ENCODE measurements at regions not wholly inside any gene's neighbourhood (a gene's known extent, or its start where the extent isn't known, plus 50 kb on each side); places are given as distances from the start of the nearest gene placed in this dataset.

DNA sequence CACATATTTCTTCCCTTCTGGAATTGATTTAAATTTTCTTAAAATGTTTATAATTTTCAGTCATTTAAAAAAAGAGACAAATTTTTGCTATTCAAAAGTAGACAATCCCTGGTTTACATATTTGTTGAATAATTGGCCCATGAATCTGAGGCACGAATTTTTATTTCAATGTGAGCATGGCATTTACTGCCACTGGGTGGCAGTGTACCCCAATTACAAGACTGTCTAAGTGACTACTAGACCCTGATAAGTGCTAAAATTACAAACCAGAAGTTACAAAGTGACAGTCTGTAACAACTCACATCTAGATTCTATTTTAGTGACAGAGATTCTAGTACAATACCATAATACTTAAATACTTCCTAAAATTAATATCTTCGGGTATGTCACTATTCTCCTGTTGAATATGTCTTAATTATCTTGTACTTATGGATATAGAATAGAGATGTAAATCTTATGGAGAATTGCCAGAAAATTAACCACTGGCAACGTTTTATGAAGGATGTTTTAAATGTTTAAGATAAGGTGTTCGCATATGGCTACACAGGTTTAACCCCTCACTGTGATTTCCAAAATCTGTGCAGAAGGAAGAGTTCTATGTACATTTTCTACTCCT, 235.8 kb downstream of the MAP2K4 start:
- Mint-ChIP-seq H3K27me3 (no peaks in the 10 kb centered on the region), H3K9me3 (peaks cover 0 to 8% of the 10 kb centered on the region in 2 donors), H3K4me3 (no peak overlapping the region), H3K4me1 (no peaks in the 10 kb centered on the region), H3K27ac (no peak overlapping the region)
- DNase-seq (peak in 1 of 2 donors; percentile 17), ATAC-seq (no peak)

- no peak overlapping the region for H3K4me3 Mint-ChIP-seq
- no peaks in the 10 kb centered on the region for H3K4me1 Mint-ChIP-seq
- ATAC-seq (no peak), DNase-seq (no peak)
- H3K27ac Mint-ChIP-seq, result no peak overlapping the region
- peaks cover 0 to 8% of the 10 kb centered on the region in 2 donors for H3K9me3 Mint-ChIP-seq
- no peaks in the 10 kb centered on the region for H3K27me3 Mint-ChIP-seq
These were observed 236.5 kb downstream of the MAP2K4 start for GRCh38 chr17:12257176-12257575.

- Mint-ChIP-seq H3K4me3 (no peak overlapping the region), H3K9me3 (peaks cover 0 to 8% of the 10 kb centered on the region in 2 donors), H3K27me3 (no peaks in the 10 kb centered on the region), H3K4me1 (no peaks in the 10 kb centered on the region), H3K27ac (no peak overlapping the region)
- DNase-seq (no peak), ATAC-seq (no peak)
These were observed 240.7 kb downstream of the MAP2K4 start for GRCh38 chr17:12261354-12261753.

DNA sequence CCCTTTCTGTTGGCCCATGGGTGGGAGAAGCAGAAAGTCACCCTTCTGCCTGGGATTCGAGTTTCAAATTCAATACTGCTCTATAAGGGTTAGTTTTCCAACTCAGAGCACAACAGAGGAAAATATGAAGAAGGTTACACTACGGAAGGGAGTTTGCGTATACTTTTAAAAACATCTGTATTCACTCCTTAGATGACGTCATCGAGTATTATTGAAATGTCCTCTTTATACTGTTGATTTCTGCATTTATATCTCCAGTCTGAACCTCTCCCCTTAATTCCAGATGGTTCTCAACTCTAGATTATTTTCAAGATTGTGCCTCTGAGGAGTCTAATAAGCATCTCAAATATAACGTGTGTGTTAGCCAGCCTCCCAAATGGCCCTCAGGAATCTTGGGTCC, 249.1 kb downstream of the MAP2K4 start:
- H3K9me3 Mint-ChIP-seq, result peaks cover 0 to 15% of the 10 kb centered on the region in 2 donors
- H3K27ac Mint-ChIP-seq, result no peak overlapping the region
- no peaks in the 10 kb centered on the region for H3K27me3 Mint-ChIP-seq
- no peaks in the 10 kb centered on the region for H3K4me1 Mint-ChIP-seq
- H3K4me3 Mint-ChIP-seq, result no peak overlapping the region
- no peak for DNase-seq
- no peak for ATAC-seq

DNA sequence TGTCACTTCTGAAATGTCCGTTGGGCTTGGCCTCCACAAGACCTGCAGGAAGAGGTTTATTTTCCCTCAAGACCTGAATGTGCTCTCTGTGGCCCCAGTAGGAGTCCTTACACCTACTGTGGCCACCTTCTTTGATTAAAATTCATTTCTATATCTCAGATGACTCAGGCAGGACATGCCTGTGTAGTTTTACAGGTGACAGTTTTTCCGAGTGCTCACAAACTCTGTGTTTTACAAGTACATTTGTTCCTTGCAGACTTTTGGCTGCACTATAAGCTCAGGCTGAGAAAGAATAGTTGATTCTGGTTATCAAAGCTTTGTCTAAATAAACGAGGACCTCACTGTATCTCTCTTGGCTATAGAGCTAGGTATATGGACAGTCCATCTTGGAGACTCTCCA, 257.1 kb downstream of the MAP2K4 start:
- Mint-ChIP-seq H3K4me3 (no peak overlapping the region), H3K9me3 (peaks cover 2 to 6% of the 10 kb centered on the region in 2 donors), H3K27ac (no peak overlapping the region), H3K4me1 (no peaks in the 10 kb centered on the region), H3K27me3 (no peaks in the 10 kb centered on the region)
- ATAC-seq, result no peak
- DNase-seq, result no peak

- Mint-ChIP-seq H3K4me3 (no peak overlapping the region), H3K27me3 (no peaks in the 10 kb centered on the region), H3K9me3 (peaks cover 0 to 5% of the 10 kb centered on the region in 2 donors), H3K27ac (no peak overlapping the region), H3K4me1 (no peaks in the 10 kb centered on the region)
- ATAC-seq (no peak), DNase-seq (no peak)
These were observed 261.4 kb downstream of the MAP2K4 start for GRCh38 chr17:12282056-12282455.

- Mint-ChIP-seq H3K4me3 (no peak overlapping the region), H3K27ac (no peak overlapping the region), H3K4me1 (no peaks in the 10 kb centered on the region), H3K9me3 (peaks cover 7 to 15% of the 10 kb centered on the region in 2 donors), H3K27me3 (peaks cover 8% of the 10 kb centered on the region)
- ATAC-seq (no peak), DNase-seq (no peak)
These were observed 267.3 kb downstream of the MAP2K4 start for GRCh38 chr17:12287953-12288352.

GRCh38 chr17:12290207-12290606, 269.5 kb downstream of the MAP2K4 start:
- Mint-ChIP-seq H3K27ac (no peak overlapping the region), H3K4me1 (no peaks in the 10 kb centered on the region), H3K9me3 (peaks cover 5 to 15% of the 10 kb centered on the region in 2 donors), H3K4me3 (no peak overlapping the region), H3K27me3 (peaks cover 8% of the 10 kb centered on the region)
- no peak for DNase-seq
- ATAC-seq, result no peak

DNA sequence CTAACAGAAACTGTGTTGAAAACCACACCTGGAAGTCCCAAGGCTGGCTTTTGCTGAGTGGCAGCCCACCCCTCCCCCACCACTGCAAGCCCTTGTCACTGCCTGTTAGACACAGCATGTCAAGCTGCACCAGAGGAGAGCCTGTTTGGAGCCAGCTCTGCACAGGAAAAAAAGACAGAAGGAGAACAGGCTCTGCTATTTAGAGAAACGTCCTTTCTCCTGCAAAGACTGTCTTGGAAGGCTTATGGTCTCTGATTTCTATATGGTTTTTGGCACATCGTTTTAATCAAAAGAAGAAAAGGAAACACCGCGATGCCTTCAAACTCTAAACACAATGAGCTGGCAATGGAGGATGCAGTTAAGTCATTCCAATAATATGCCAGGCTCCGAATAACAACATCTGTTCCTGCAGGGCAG, 275.5 kb downstream of the MAP2K4 start:
- no peaks in the 10 kb centered on the region for H3K4me1 Mint-ChIP-seq
- H3K27me3 Mint-ChIP-seq, result no peaks in the 10 kb centered on the region
- ATAC-seq, result no peak

GRCh38 chr17:12301551-12301950, 280.9 kb downstream of the MAP2K4 start:
- Mint-ChIP-seq H3K4me3 (no peak overlapping the region), H3K27me3 (no peaks in the 10 kb centered on the region), H3K27ac (no peak overlapping the region), H3K9me3 (peaks cover 0 to 11% of the 10 kb centered on the region in 2 donors), H3K4me1 (no peaks in the 10 kb centered on the region)
- ATAC-seq, result no peak
- no peak for DNase-seq

More for the DNA sequence above, 275.5 kb downstream of the MAP2K4 start:
- no peak for DNase-seq
- no peak overlapping the region for H3K27ac Mint-ChIP-seq
- no peaks in the 10 kb centered on the region for H3K9me3 Mint-ChIP-seq
- H3K4me3 Mint-ChIP-seq, result no peak overlapping the region

- no peaks in the 10 kb centered on the region for H3K4me1 Mint-ChIP-seq
These were observed 282.0 kb downstream of the MAP2K4 start for GRCh38 chr17:12302711-12303110.

GRCh38 chr17:12310811-12311210, 290.1 kb downstream of the MAP2K4 start:
- ATAC-seq (no peak), DNase-seq (no peak)
- no peaks in the 10 kb centered on the region for H3K4me1 Mint-ChIP-seq
- no peaks in the 10 kb centered on the region for H3K27me3 Mint-ChIP-seq
- H3K27ac Mint-ChIP-seq, result no peak overlapping the region
- no peak overlapping the region for H3K4me3 Mint-ChIP-seq
- peaks cover 21 to 40% of the 10 kb centered on the region in 2 donors for H3K9me3 Mint-ChIP-seq

More at GRCh38 chr17:12302711-12303110, 282.0 kb downstream of the MAP2K4 start:
- DNase-seq, result no peak
- no peak overlapping the region for H3K4me3 Mint-ChIP-seq
- no peaks in the 10 kb centered on the region for H3K27me3 Mint-ChIP-seq
- no peak for ATAC-seq
- no peak overlapping the region for H3K27ac Mint-ChIP-seq
- H3K9me3 Mint-ChIP-seq, result peaks cover under 1 to 16% of the 10 kb centered on the region in 2 donors

GRCh38 chr17:12312692-12313091, 292.0 kb downstream of the MAP2K4 start:
- H3K27me3 Mint-ChIP-seq, result no peaks in the 10 kb centered on the region
- no peak overlapping the region for H3K27ac Mint-ChIP-seq
- H3K9me3 Mint-ChIP-seq, result peaks cover 20 to 35% of the 10 kb centered on the region in 2 donors
- no peak for ATAC-seq
- H3K4me3 Mint-ChIP-seq, result no peak overlapping the region
- DNase-seq, result no peak
- H3K4me1 Mint-ChIP-seq, result no peaks in the 10 kb centered on the region

DNA sequence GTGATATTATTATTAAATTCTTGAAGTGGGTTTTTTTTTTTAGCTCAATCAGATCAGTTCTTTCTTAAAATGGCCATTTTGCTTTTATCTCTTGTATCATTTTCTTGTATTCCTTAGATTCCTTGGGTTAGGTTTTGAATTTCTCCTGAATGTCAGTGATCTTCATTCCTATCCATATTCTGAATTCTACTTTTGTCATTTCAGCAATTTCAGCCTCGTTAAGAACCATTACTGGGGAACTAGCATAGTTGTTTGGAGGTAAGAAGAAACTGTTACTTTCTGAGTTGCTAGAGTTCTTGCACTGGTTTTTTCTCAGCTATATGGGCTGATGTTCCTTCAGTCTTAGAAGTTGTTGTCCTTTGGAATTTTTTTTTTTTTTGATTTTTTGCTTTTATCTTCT, 293.1 kb downstream of the MAP2K4 start:
- DNase-seq, result no peak
- Mint-ChIP-seq H3K27ac (no peak overlapping the region), H3K4me1 (no peaks in the 10 kb centered on the region), H3K4me3 (no peak overlapping the region), H3K9me3 (peaks cover 16 to 32% of the 10 kb centered on the region in 2 donors), H3K27me3 (no peaks in the 10 kb centered on the region)
- no peak for ATAC-seq

- ATAC-seq, result no peak
- H3K27ac Mint-ChIP-seq, result no peak overlapping the region
These were observed 295.3 kb downstream of the MAP2K4 start for GRCh38 chr17:12316021-12316420.

DNA sequence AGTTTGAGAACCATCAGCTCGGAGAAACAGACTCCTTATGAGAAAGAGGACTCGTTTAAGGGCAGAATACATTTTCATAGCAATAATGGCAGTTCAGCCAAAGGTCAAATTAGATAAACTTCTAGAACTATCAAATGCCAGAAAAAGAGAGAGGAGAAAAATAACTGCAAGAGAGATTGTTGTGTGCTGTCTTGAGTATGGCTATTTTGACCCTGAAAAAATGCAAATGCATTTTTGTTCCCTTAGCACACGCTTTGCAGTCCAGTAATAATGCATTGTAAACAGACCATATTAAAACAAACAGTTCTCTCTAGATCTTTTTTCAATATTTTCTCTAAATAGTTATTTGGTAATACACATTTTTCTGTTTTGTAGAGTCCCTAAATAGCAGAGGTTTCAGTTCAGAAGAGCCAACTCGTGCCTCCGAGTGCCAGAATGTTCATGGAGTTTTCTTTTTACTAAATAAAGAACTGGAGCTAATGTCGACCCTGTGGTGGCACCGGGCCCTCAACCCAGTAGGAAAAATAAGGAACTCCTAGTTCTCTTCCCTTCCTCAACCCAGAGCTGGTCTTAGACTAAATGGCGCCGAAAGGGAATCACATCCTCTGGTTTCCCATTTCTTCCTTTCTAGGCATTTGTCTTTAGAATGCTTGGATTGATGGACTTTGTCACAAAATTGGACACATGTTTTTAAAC, 298.0 kb downstream of the MAP2K4 start:
- Mint-ChIP-seq H3K4me1 (no peaks in the 10 kb centered on the region), H3K27me3 (no peaks in the 10 kb centered on the region), H3K9me3 (peaks cover 9 to 33% of the 10 kb centered on the region in 2 donors), H3K4me3 (no peak overlapping the region), H3K27ac (no peak overlapping the region)
- no peak for DNase-seq
- ATAC-seq, result no peak

More at GRCh38 chr17:12316021-12316420, 295.3 kb downstream of the MAP2K4 start:
- Mint-ChIP-seq H3K4me1 (no peaks in the 10 kb centered on the region), H3K9me3 (peaks cover 11 to 43% of the 10 kb centered on the region in 2 donors), H3K27me3 (no peaks in the 10 kb centered on the region), H3K4me3 (no peak overlapping the region)
- no peak for DNase-seq
